DMS114 treated with DMSO at 0.1 percent for 48 hours (cell line): ENCODE measurements at regions not wholly inside any gene's neighbourhood (a gene's known extent, or its start where the extent isn't known, plus 50 kb on each side); places are given as distances from the start of the nearest gene placed in this dataset.

Experiments
- DNase-seq: peaks from one replicate; lab custom pipeline; 2025; ENCODE audit not compliant: unreplicated experiment; lab: John Stamatoyannopoulos, UW

DNA sequence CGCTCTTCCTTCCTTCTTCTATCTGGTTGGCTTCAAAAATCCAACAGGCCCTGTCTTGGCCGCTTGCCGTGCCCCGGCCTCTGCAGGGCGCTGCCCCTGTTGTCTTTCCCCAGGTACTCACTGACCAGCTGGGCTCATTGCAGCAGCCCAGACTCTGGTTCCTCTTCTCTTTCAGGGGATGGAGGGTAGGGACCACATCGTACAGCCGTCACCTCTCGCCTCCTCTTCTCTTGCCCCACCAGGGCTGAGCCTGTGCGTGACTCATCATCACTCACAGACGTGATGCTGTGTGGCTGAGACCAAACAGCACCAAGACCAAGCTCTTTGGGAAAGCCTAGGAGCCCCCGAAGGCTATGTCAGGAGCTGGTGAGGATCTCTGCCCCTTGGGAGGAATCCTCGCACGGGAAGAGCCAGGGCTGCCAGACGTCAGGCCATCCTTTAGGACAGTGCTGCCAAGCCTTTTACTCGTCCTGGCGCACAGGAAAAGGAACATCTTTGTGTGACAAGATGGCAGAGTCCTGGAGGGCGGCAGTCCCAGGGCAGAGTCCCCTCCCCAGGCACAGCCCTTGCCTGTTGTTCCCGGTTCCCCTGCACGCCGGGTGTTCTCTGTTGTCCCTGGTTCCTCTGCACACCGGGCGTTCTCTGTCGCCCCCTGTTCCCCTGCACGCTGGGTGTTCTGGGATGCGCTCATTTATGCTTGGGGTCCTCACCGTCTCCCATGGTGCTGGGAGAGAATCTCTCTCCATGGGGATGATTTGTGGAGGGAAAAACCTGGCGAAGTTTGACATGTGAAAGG is 188.5 kb upstream of the SHH start:
- no peak for DNase-seq

DNA sequence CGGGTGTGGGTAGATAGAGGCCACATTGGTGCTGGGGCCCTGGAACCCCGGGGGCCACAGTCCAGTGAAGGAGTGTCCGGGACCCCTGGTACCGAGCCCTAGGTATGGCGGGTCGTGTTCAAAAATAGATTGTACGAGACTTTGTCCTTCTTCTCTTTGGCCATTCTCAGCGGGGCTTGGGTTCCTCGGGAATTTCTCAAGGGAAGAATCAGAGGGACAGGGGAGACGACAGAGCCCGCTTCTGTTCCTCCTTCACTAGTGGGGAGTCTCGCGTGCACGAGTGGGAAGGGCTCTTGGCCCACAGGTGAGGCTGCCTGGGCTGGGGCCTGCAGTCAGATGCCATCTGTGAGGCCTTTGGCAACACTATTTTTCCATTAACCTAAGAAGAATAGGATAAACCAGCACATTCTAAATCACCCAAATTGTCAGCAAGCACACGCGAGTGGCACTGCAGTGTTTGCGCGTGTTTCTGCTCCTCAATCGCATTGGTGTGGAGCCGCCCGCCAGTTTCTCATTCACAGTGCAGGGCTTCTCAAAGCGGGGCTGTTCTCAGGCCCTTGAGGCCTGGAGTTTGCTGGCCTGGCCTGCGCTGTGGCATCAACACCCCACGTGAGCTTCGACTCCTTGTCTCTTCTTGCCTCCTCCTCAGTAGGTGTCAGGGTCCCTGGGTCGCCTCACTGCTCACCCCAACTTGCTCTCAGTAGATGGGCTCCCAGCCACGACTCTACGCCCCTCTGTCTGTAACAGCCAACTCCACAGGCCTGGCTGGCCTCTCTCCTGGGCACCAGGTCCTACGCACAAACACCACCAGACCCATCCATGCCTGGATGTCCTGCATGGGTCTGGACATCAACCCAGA is 187.6 kb upstream of the SHH start:
- no peak for DNase-seq

DNA sequence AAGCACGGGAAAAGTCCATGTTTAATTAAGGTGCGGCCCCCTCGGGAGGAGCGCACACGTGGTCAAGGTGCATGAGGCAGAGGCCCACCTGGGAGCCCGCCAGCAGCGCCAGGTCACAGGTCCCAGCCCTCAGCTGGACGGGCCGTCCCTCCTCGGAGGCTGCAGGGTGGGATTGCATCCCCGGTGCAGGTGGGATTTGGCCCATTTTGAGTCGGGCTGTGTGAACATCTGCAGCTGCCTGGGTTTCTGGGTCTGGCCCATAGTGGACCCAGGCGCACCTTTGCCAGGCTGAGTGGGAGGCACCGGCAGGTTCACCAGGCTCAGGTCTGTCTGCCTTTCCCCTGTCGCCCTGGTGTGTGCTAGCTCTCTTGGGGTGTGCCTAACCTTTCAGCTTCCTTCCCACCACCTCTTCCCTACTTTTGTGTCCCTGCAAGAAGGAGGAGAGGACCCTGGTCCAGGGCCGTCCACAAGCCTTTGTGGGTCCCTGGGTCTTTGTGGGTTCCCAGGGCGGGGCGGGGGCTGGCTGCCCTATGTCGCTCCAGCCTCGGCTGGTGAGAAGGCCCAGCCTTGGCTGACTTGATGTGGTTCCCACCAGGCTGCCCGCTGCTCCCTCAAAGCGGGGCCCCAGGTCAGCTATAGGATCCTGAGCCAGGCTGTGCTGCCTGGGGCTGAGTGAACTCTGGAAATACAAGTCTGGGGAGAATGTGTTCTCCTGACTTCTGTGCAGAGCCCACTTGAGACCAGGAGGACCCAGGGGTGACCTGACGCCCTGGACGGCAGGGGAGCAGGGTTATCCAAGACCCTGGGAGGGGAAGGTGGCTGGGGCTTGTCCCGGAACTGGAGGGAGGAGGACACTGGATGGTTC is 186.7 kb upstream of the SHH start:
- DNase-seq = no peak

DNA sequence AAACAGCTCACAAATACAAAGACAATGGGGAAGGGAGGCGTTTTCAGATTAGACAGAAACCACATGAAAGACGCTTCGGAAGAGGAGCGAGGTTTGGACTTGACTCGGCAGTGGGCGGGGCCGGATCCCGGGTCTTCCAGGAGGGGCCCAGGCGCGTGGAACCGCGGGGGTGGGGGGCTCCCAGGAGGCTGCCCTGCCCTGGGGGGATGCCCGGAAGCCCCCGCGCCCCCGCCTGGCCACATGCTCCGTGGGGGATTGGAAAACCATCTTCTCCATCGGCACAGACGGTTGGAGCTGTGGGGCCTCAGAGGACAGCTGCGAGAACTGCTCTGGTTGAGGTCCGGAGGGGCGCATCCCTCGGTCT is 186.0 kb upstream of the SHH start:
- no peak for DNase-seq

DNA sequence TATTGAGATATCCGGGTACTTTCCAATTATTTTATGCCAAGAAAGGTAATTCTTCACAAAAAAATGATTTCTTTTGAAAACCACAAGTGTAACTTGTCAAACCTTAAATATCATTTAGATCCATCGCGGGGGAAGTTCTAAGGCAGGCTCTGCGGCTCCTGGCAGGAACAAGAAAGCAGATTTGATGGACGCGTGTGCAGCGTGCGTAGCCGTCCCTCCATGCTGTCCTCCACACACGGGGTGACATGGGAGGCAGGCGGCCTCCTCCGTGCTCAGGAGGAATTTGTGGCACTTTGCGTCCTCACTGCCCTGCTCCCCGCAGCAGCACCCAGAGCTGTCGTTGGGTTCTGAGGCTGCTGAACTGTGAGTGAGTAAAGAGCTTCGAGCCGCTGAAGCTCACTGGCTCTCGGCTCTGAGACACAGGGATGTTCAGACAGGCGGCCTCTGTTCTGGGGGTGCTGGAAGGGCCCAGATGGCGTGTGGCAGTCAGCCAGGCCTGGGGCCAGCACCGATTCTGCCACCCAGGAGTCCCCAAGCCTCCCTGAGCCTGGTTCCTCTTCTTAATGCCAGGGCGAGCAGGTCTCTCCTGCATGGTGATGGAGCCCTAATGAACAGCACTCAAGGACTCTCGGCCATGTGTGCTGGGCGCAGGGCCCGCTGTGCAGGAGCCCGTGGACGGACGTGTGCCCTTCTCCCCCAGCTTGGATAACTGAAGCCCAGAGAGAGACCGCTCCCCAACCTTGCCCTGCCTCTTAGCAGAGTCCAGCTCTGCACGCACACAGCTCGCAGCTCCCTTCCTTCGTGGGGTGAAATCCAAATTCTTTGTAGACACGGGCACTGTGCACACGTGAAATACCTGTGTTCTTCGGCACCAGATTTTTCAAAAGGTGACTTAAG is 185.4 kb upstream of the SHH start:
- DNase-seq = no peak

DNA sequence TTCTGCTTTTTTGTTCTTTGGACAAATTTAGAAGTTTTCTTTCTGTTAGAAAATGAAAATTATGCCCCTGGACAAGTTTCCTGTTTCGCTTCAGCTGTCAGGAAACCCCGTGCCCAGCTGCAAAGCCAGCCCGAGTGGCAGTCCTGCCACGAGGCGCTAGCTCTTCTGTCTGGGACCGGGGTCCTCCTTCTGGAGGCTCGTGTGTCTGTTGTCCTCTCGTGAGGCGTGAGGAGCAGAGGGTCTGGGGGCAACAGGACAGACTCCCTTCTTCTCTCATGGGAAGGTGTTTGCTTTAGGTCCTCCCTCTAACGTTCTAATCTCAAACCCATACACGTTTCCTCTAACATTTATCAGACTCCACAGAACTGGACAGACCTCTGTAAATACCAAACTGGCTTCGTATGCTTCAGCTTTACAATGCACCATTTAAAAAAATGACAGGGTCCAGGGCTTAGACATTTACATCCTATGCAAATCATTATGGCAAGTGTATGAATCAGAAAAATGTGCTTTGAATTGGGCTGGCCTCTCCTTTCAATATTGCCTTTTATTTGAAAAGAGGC is 184.5 kb upstream of the SHH start:
- DNase-seq = no peak

DNA sequence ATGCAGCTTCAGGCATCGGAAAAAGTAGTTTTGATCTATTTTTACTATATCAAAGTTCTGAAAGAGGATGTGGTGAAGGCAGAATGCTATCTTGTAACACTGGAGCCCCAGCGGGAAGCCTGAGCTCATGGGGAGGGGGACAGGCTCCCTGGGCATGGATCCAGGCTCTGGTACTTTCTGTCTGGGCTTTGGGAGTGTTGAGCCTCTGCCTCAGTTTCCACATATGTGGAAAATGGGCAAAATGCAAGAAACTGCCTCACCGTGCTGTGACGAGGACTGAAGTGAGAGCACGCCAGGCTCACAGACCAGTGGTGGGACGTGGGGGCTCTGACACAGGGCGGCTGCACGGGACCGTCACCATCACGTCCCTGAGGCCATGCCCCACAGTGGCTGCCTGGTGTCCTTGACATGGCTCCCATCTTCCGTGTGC is 182.9 kb upstream of the SHH start:
- DNase-seq = no peak

DNA sequence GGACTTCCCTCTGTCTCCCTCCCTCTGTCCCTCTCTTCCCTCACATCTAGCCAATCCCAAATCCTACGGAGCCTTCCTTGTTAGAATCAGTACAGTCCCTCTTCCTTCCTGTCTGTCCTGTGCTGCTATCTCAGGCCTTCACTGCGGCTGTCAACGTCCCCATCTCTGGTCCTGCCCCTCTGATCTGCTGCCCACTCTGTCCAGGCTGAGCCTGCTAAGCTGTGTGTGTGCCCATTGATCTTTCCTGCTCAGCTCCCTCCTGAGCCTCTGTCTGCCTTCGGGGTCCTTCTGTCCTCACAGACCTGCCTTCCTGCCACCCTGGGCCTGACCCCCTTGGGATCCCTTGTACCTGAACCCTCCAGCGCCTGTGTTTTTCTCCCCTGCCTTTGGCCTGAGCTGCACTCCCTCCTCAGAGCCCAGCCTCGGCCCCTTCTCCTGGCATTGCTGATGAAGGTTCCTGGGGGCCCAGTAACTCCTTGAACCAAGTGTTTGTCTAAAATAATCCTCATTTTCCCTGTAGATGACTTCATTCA is 182.1 kb upstream of the SHH start:
- no peak for DNase-seq

DNA sequence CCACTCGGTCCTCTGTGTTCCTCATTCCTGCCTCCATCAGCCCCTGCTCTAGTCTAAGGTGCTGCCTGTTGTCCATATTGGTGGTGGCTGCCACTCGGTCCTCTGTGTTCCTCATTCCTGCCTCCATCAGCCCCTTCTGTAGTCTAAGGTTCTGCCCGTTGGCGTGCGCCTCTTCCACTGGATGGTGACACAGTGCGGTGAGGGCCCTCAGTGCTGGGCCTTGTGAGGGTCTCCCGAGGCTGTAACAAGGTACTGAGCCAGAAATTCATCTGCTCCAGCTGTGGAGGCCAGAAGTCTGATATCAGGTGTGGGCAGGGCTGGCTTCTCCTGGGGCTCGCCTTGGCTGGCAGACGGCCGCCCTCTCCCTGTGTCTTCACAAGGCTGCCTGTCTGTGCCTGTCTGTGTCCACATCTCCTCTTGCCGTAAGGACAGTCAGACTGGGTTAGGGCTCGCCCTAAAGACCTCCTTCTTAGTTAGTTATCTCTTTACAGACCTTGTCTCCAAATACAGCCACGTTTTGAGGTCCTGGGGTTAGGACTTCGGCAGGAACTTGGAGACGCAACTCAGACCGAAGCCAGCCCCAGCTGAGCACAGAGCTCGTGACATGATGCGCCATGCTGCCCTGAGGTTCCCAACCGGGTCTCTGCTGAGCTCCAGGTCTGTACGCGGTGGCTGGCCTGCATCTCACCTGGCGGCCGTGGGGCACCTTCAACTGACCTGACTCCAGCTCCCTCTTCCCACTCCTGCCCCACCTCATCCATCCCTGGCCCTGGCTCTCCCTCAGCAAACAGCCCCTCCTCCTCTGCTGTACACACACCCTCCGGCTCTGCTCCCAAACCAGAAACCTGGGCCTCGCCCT is 181.4 kb upstream of the SHH start:
- DNase-seq = no peak

DNA sequence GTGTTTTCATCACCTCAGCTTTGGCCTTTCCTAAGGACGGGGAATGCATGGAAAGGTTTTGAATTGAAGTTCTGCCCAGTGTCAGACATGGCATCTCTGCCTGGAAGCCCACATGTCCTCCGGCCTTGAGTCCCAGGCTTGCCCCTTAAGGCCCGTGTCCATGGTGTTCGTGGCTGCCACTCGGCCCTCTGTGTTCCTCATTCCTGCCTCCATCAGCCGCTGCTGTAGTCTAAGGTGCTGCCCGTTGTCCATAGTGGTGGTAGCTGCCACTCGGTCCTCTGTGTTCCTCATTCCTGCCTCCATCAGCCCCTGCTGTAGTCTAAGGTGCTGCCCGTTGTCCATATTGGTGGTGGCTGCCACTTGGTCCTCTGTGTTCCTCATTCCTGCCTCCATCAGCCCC is 180.7 kb upstream of the SHH start:
- DNase-seq = no peak

DNA sequence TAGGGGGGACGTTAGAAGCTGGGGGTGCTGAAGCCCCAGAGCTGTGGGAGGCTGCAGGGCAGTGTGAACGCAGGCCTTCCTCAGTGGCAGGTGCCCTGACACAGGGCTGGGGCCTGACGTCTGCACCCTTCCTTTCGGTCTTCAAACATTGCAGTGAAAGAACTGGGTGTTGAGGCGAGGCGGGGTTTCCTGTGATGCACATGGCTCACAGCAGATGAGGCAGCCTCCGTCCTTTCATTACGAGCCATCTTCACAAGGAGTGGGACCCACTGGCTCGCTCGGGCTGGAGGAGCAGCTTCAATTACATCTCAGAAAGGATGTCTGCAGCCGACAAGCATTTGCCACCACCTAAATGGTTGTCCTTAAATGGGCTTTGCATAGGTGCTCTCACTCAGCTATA is 180.3 kb upstream of the SHH start:
- DNase-seq = no peak

DNA sequence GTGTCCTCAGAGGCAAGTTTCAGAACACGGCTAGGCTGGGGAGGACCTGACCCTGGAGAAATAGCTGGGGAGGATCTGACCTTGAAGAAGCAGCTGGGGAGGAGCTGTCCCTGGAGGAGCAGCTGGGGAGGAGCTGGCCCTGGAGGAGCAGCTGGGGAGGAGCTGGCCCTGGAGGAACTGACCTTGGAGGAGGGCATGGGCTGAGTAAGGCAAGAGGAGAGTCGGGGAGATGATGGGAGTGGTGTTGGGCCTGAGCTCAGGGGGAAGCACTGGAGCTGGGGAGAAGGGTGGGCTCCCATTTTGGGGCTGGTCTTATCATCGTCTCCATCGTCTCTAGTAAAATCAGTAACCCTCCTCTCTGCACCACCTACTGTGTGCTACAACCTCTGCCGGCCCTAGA is 179.8 kb upstream of the SHH start:
- DNase-seq = no peak

DNA sequence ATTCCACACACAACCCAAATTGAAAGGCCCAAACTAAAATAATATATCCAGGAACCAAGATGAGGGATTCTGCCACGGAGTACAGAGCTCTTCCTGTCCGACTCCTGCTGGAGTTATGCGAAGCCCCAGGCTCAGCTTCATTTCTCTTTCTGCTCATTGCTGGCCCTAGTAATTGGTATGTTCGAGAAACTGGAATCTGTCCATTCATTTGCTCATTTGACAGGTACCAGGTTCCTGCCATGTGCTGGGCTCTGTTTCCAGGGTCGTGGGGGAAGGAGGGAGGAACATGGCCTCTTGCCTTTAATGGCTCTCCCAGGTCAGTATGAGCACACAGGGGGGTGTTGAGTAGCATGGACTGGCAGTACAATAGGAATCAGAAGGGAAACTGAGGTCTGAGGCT is 179.2 kb upstream of the SHH start:
- no peak for DNase-seq

DNA sequence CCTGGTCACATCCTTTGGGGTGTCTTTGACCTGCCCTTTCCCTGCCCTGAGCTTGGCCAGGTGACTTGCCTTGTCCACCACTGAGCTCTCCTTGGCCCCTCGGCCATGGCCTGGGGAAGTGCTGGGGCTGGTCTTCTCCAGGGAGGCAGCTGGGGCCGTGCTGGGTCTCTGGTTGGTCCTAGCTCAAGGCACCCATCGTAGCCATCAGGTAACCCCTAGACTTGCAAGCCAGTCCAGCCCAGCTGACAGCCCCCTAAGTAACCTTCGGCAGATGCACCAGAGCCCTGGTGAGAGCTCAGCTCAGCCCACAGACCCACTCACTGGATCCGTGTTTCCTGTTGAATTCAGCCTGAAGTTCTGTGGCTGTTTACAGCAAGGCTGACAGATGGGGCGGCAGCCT is 176.2 kb upstream of the SHH start:
- no peak for DNase-seq

DNA sequence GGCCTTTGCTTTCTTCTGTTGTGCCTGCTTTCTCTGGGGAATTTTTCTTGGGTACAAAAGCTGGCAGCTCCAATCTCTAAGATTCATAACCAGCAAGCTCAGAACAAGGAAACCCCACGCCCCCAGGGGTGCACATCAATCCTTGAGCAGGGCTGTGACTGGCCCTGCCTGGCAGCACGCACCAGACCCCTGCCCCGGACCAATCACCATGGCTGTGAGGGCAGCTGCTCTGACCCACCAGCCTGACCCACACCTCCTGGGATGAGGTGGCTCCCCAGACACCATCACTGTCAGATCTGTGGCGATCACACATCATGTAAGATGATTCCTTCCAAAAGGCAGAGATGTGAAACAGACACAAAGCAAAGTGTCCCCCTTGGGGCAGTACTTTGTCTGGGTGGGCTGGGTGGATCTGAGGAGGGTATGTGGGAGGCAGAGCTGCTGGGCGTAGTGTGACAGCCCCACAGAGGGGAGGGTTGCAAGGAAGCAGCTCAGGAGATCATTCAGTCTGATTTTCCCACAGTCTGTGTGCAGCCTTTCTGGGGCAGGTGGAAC is 175.5 kb upstream of the SHH start:
- no peak for DNase-seq

DNA sequence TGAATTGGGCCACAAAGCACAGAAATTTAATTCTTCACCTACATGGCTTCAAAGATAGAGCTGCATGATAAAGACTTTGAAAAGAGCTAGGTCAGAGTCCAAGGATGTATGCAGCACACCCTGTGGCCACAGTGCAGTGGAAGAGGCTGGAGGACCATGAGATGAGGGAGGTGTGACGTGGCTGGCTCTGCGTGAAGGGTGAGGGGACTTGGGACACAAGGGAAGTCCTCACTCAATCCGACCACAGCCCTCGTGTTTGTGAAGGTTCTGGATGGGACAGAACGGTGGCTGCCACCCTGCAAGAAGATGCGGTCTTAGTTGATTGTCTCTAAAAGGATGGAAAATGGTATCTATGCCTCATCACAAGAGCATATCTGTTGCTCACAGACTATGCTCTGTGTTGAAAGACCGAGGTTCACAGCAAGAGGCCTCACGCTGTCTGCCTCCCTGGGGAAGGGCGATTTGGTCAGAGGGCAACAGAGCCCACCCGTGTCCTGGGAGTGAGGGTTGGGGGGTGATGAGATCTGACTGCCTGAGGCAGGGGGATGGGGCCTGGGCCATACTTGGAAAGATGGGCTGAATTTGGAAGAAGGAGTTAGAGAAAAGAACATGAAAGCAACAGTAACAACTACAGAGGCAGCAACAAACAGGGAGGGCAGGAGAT is 174.4 kb upstream of the SHH start:
- DNase-seq = no peak

DNA sequence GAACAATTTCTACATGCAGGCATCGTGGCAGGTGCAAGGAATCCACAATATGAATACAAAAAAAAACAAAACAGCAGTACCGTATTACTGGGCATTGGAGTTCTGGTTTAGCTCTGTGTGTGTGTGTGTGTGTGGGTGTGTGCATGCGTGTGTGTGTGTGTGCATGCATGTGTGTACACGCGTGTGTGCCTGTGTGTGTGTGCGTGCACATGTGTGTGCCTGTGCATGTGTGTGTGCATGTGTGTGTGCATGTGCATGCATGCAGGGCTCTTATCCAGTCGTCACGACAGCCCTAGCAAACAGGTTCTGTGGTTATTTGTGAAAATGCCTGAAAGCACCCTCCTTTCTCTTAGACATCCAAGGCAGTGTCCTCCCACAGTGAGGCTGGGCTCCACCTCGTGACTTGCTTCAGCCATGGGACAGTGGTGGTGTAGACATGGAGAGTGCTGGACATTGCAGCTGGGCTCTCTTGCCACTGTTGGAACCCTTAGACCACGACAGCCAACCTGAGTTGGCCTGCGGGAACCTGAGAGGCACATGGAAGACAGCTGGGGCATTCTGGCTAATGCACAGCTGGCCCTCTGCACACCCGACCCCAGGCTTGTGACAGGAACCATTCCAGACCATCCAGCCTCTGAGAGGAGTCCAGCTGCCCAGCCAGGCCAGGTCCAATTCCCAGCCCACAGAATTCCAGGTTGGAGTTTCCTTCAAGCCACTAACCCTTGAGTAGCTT is 173.4 kb upstream of the SHH start:
- no peak for DNase-seq
